NCI-H146 (cell line): ENCODE measurements at regions not wholly inside any gene's neighbourhood (a gene's known extent, or its start where the extent isn't known, plus 50 kb on each side); places are given as distances from the start of the nearest gene placed in this dataset.

ENCODE experiments used
- DNase-seq: peaks from one replicate; lab custom pipeline; 2025; lab: John Stamatoyannopoulos, UW

- DNase-seq: no peak
Measured at GRCh38 chr2:230642966-230643365, 69.7 kb upstream of the CAB39 start.

- no peak for DNase-seq
Measured at GRCh38 chr2:230643576-230644291, 68.9 kb upstream of the CAB39 start.

- DNase-seq: no peak
Measured at GRCh38 chr2:230644356-230644935, 68.2 kb upstream of the CAB39 start.

GRCh38 chr2:230648356-230648755 is 64.3 kb upstream of the CAB39 start:
- DNase-seq: no peak

- peak; percentile 47 for DNase-seq
Measured at GRCh38 chr2:230650585-230651137, 62.0 kb upstream of the CAB39 start.

GRCh38 chr2:230654057-230654456 is 58.6 kb upstream of the CAB39 start:
- no peak for DNase-seq

GRCh38 chr2:230657462-230657861 is 55.2 kb upstream of the CAB39 start:
- no peak for DNase-seq

- no peak for DNase-seq
Measured at GRCh38 chr2:230657906-230658305, 54.7 kb upstream of the CAB39 start.

GRCh38 chr2:230658577-230658876 is 54.1 kb upstream of the CAB39 start:
- DNase-seq: no peak

- DNase-seq: no peak
Measured at GRCh38 chr2:230658877-230659652, 53.6 kb upstream of the CAB39 start.

- DNase-seq: no peak
Measured at GRCh38 chr2:230660294-230661060, 52.2 kb upstream of the CAB39 start.

GRCh38 chr2:230661072-230661957 is 51.3 kb upstream of the CAB39 start:
- DNase-seq: no peak
